ENCODE measurements at regions not wholly inside any gene's neighbourhood (a gene's known extent, or its start where the extent isn't known, plus 50 kb on each side); places are given as distances from the start of the nearest gene placed in this dataset.
"Not testable (repeated sequence)": the region's sequence is repeated elsewhere in the genome, so short reads cannot be mapped to it uniquely, and the experiment has no call there.

- no peak for DNase-seq (ENCODE audit: low spot score)
Observed at GRCh38 chr2:138218397-138218796, 254.1 kb downstream of the HNMT start.

GRCh38 chr2:138219961-138220360 is 255.7 kb downstream of the HNMT start:
- no peak for DNase-seq (ENCODE audit: low spot score)

- no peak for DNase-seq (ENCODE audit: low spot score)
Observed at GRCh38 chr2:138221358-138221757, 257.1 kb downstream of the HNMT start.

- no peak for DNase-seq (ENCODE audit: low spot score)
Observed at GRCh38 chr2:138223319-138223718, 259.0 kb downstream of the HNMT start.

GRCh38 chr2:138227195-138227594 is 262.9 kb downstream of the HNMT start:
- no peak for DNase-seq (ENCODE audit: low spot score)

GRCh38 chr2:138228101-138228500 is 263.8 kb downstream of the HNMT start:
- no peak for DNase-seq (ENCODE audit: low spot score)

- DNase-seq (ENCODE audit: low spot score): no peak
Observed at GRCh38 chr2:138234265-138234664, 267.3 kb upstream of the SPOPL start.

GRCh38 chr2:138235041-138235440 is 266.5 kb upstream of the SPOPL start:
- no peak for DNase-seq (ENCODE audit: low spot score)

- DNase-seq (ENCODE audit: low spot score): no peak
Observed at GRCh38 chr2:138236142-138236541, 265.4 kb upstream of the SPOPL start.

GRCh38 chr2:138237667-138238384 is 263.7 kb upstream of the SPOPL start:
- no peak for DNase-seq (ENCODE audit: low spot score)

- DNase-seq (ENCODE audit: low spot score): no peak
Observed at GRCh38 chr2:138238908-138239307, 262.7 kb upstream of the SPOPL start.

GRCh38 chr2:138239902-138240491 is 261.6 kb upstream of the SPOPL start:
- no peak for DNase-seq (ENCODE audit: low spot score)

GRCh38 chr2:138243372-138243771 is 258.2 kb upstream of the SPOPL start:
- no peak for DNase-seq (ENCODE audit: low spot score)

GRCh38 chr2:138244501-138244925 is 257.1 kb upstream of the SPOPL start:
- DNase-seq (ENCODE audit: low spot score): no peak

GRCh38 chr2:138245310-138245709 is 256.3 kb upstream of the SPOPL start:
- no peak for DNase-seq (ENCODE audit: low spot score)

- DNase-seq (ENCODE audit: low spot score): no peak
Observed at GRCh38 chr2:138247302-138247701, 254.3 kb upstream of the SPOPL start.

GRCh38 chr2:138249207-138249606 is 252.4 kb upstream of the SPOPL start:
- DNase-seq (ENCODE audit: low spot score): no peak

GRCh38 chr2:138250843-138251320 is 250.7 kb upstream of the SPOPL start:
- DNase-seq (ENCODE audit: low spot score): not testable (repeated sequence)

- DNase-seq (ENCODE audit: low spot score): no peak
Observed at GRCh38 chr2:138252587-138252986, 249.0 kb upstream of the SPOPL start.

- DNase-seq (ENCODE audit: low spot score): no peak
Observed at GRCh38 chr2:138255670-138256069, 245.9 kb upstream of the SPOPL start.

- no peak for DNase-seq (ENCODE audit: low spot score)
Observed at GRCh38 chr2:138267161-138267901, 234.2 kb upstream of the SPOPL start.

GRCh38 chr2:138267902-138268254 is 233.7 kb upstream of the SPOPL start:
- no peak for DNase-seq (ENCODE audit: low spot score)

- no peak for DNase-seq (ENCODE audit: low spot score)
Observed at GRCh38 chr2:138269765-138270164, 231.8 kb upstream of the SPOPL start.
